Activated T-helper 17 cell treated with anti-CD3 and anti-CD28 coated beads, Interleukin-2, amount 50 U/mL, for 72 hours (primary cell): ENCODE measurements at regions not wholly inside any gene's neighbourhood (a gene's known extent, or its start where the extent isn't known, plus 50 kb on each side); places are given as distances from the start of the nearest gene placed in this dataset.

ENCODE experiments used
- ATAC-seq: fragments of 150-1000 bp; cut with Tn5 transposase; replicated peaks from 2 replicates; pipeline ENCODE4 v1.10.0; 2021; ENCODE audit warnings: mild to moderate bottlenecking, moderate library complexity
- H3K27ac Mint-ChIP-seq: one replicate; pipeline ENCODE4 v1.8.0; 2022; ENCODE audit warnings: mixed read lengths
- H3K27me3 Mint-ChIP-seq: one replicate; pipeline ENCODE4 v1.8.0; 2022; ENCODE audit warnings: mixed read lengths
- H3K36me3 Mint-ChIP-seq: one replicate; pipeline ENCODE4 v1.8.0; 2022; ENCODE audit warnings: low read depth, mild to moderate bottlenecking, mixed read lengths
- H3K4me1 Mint-ChIP-seq: one replicate; pipeline ENCODE4 v1.8.0; 2022; ENCODE audit warnings: mixed read lengths
- H3K4me3 Mint-ChIP-seq: one replicate; pipeline ENCODE4 v1.8.0; 2022; ENCODE audit warnings: mild to moderate bottlenecking, mixed read lengths
- H3K9me3 Mint-ChIP-seq: one replicate; pipeline ENCODE4 v1.8.0; 2022; ENCODE audit warnings: mixed read lengths

DNA sequence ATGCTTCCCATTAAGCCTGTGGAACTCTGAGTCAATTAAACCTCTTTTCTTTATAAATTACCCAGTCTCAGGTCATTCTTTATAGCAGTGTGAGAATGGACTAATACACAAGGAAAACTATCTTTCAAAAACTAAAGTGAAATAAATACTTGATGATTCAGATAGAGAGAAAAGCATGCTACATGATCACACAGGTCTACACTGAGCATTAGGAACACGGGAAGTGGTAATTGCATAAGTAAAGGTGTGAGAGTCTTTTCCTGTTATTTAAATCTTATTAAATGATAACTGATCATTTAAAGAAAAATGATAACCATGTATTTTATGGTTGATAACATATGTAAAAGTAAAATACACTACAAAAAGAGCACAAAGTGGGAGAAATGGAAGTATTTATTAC lies 812.0 kb upstream of the RAB6C start:
- ATAC-seq, result no peak
- Mint-ChIP-seq H3K4me3 (no peak overlapping the region), H3K9me3 (peaks cover 5% of the 10 kb centered on the region), H3K27ac (no peak overlapping the region), H3K36me3 (no peaks in the 10 kb centered on the region), H3K27me3 (no peaks in the 10 kb centered on the region), H3K4me1 (no peaks in the 10 kb centered on the region)

DNA sequence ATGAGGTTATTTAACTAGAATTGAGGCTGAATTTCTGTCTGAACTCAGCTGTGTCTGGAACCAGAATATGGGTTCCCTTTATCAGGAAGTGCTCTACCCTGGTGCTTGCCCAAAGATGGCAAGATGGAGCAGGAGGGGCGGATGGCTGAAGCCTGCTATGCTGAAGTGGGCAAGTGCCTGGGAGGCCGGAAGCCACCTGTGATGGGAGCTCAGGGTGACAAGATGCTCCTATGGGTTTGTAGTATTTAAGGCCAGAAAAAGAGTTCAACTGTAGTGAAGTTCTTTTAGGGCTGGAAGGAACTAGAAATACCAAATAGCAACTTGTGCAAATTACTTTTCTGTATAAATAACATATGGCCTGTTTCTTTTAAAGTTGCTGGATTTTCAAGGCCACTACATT lies 808.9 kb upstream of the RAB6C start:
- H3K4me3 Mint-ChIP-seq, result no peak overlapping the region
- ATAC-seq, result no peak
- H3K36me3 Mint-ChIP-seq, result no peaks in the 10 kb centered on the region
- no peaks in the 10 kb centered on the region for H3K4me1 Mint-ChIP-seq
- H3K27me3 Mint-ChIP-seq, result no peaks in the 10 kb centered on the region
- no peak overlapping the region for H3K27ac Mint-ChIP-seq
- H3K9me3 Mint-ChIP-seq, result peaks cover 5% of the 10 kb centered on the region

DNA sequence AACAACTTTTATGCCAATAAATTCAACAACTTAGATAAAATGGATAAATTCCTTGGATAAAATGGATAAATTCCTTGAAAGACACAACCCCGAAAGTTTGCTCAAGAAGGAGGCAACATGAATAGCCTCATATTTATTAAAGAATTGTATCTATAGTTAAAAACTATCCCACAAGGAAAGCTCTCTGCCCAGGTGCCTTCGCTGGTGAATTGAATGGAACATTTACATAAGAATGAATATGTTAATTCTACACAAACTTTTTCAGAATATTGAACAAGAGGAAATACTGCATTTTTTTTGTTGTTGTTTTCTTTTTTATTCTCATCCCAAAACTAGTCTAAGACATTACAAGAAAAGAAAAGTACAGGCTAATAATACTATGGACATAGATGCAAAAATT lies 805.3 kb upstream of the RAB6C start:
- H3K4me1 Mint-ChIP-seq, result no peaks in the 10 kb centered on the region
- ATAC-seq, result no peak
- peaks cover 3% of the 10 kb centered on the region for H3K9me3 Mint-ChIP-seq
- no peaks in the 10 kb centered on the region for H3K36me3 Mint-ChIP-seq
- H3K4me3 Mint-ChIP-seq, result no peak overlapping the region
- no peak overlapping the region for H3K27ac Mint-ChIP-seq
- H3K27me3 Mint-ChIP-seq, result no peaks in the 10 kb centered on the region

DNA sequence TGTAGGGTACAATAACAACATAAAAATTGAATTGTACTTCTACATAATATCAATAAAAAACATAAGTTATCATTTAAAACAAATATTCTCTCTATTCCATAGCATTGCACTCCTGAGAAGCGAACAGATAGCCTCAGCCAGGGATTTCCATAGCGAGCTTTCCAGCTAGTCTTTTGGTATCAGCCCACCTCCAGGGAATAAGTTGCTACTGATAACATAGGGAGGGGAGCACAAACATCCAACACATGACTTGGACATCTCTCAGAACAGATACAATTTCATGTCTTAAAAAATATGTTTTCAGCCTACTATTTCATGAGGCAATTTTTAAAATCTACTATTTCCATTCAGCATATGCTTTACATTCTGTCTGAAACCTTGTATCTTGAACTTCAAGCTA lies 804.4 kb upstream of the RAB6C start:
- no peak overlapping the region for H3K27ac Mint-ChIP-seq
- peaks cover 3% of the 10 kb centered on the region for H3K9me3 Mint-ChIP-seq

DNA sequence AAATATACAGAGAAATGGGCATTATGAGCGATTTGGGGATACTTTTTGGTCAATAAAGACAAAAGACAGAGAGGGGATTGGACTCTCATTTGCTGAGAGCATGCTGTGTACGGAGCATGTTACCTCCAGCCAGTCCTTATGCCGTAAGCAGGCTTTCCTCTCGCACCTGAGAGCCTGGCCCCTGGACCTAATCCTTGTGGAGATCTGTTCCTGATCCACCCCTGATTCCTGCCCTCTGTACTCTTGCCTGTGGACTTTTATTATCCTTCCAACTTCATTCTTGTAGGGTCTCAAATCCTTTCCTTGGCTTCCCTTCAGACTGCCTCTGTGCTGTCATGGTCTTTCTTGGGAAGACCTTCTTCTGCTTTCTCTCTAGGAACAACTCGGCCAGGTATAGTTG lies 803.1 kb upstream of the RAB6C start:
- H3K4me3 Mint-ChIP-seq, result no peak overlapping the region
- H3K27ac Mint-ChIP-seq, result no peak overlapping the region
- ATAC-seq, result no peak

More for the DNA sequence above, 804.4 kb upstream of the RAB6C start:
- no peaks in the 10 kb centered on the region for H3K4me1 Mint-ChIP-seq
- H3K4me3 Mint-ChIP-seq, result no peak overlapping the region
- H3K36me3 Mint-ChIP-seq, result no peaks in the 10 kb centered on the region
- ATAC-seq, result no peak
- H3K27me3 Mint-ChIP-seq, result no peaks in the 10 kb centered on the region

DNA sequence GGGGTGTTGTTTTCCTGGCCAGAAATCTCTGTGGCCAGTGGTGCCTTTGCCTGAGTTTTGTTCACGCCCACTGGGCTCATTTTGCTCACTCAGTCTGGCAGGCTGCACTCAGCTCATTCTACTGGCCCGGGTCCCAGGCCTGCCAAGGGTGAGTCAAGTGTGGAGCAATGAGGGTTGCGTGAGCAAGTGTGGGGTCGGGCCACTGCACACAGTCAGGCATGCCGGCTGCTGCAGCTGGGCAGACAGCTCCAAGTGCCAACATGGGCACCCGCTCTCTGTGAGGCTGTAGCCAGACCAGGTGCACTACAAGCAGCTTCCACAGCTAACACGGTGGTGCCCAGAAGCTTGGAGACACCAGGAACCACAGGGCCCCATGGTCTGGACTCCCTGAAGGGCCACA lies 801.1 kb upstream of the RAB6C start:
- ATAC-seq, result no peak

More for the DNA sequence above, 803.1 kb upstream of the RAB6C start:
- Mint-ChIP-seq H3K9me3 (peaks cover 3% of the 10 kb centered on the region), H3K36me3 (no peaks in the 10 kb centered on the region), H3K27me3 (no peaks in the 10 kb centered on the region), H3K4me1 (no peaks in the 10 kb centered on the region)

DNA sequence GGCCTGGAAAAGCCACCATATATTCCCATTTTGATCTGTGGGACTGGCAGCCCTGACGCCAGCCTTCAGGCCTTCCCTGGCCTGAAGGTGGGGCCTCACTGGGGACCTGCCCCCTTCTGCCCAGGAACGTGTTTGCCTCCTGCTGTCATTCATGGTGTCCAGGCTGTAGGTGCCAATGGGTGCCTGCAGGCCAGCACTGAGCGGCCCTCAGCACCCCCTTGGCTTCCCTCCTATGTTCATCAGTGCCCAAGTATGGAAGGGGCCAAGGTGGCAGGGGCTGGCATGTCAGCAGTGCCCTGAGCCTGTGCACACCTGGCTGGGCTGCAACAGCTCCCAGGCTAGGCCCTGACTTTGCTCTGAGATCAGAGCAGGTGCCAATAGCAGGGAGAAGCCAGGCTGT lies 800.3 kb upstream of the RAB6C start:
- Mint-ChIP-seq H3K4me3 (no peak overlapping the region), H3K36me3 (no peaks in the 10 kb centered on the region), H3K9me3 (peaks cover 3% of the 10 kb centered on the region), H3K27ac (no peak overlapping the region), H3K27me3 (no peaks in the 10 kb centered on the region), H3K4me1 (no peaks in the 10 kb centered on the region)
- ATAC-seq, result no peak

More for the DNA sequence above, 801.1 kb upstream of the RAB6C start:
- Mint-ChIP-seq H3K27ac (no peak overlapping the region), H3K27me3 (no peaks in the 10 kb centered on the region), H3K4me3 (no peak overlapping the region), H3K4me1 (no peaks in the 10 kb centered on the region), H3K36me3 (no peaks in the 10 kb centered on the region), H3K9me3 (peaks cover 3% of the 10 kb centered on the region)

DNA sequence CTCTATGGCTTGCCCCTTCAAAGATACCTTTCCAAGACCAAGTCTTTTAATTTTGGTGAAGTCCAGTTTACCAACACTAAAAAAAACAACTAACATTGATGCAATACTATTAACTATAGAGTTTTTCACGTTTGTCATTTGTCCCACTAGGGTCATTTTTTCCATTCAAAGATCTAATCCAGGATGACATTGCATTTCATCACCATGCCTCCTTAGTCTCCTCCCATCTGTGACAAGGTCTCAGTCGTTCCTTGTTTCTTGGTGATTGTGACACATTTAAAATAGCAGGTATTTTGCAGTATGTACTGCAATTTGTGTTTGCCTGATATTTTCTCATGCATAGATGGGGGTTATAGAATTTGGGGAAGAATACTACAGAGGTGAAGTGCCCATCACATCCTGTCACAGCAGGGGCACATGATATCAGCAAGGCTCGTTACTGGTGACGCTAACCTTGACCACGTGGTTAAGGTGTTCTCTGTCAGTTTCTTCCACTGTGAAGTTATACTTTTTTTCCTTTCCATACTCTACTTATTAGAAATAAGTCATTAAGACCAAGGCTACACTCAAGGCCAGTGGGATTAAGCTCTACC lies 799.2 kb upstream of the RAB6C start:
- H3K4me1 Mint-ChIP-seq, result no peaks in the 10 kb centered on the region
- H3K27ac Mint-ChIP-seq, result no peak overlapping the region
- no peaks in the 10 kb centered on the region for H3K27me3 Mint-ChIP-seq
- peaks cover 3% of the 10 kb centered on the region for H3K9me3 Mint-ChIP-seq
- ATAC-seq, result no peak
- no peak overlapping the region for H3K4me3 Mint-ChIP-seq
- H3K36me3 Mint-ChIP-seq, result no peaks in the 10 kb centered on the region

DNA sequence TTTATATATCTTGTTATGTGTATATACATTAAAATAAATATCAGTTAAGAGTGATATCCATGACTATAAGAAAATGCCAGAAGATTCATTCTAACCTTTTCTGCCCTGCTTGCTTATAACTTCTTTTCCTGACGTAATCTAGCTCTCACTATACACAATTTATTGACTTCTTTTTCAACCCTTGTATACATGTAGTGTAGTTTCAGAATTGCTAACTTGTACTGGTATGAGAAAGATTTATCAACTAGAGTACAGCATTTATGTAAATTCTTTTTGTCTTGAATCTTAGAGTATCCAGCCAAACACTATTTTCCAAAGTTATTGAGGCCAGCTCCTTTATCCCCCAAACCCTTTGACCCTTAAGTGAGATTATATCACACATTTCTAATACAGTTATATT lies 798.0 kb upstream of the RAB6C start:
- H3K36me3 Mint-ChIP-seq, result no peaks in the 10 kb centered on the region
- H3K4me3 Mint-ChIP-seq, result no peak overlapping the region
- no peak overlapping the region for H3K27ac Mint-ChIP-seq
- no peaks in the 10 kb centered on the region for H3K27me3 Mint-ChIP-seq
- no peak for ATAC-seq
- peaks cover 3% of the 10 kb centered on the region for H3K9me3 Mint-ChIP-seq
- H3K4me1 Mint-ChIP-seq, result no peaks in the 10 kb centered on the region

DNA sequence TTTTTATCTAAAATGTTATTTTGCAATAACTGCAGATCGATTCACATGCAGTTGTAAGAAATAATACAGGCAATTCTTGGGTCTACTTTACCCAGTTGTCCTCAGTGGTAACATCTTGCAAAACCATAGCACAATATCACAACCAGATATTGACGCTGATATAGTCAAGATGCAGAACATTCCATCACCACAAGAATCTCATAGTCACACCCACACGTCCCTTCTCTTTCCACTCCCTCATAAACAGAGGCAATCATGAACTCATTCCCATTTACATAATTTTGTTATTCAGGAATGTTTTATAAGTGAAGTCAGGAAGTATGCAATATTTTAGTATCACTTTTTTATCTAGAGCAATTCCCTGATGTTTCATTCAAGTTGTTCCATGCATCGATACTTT lies 797.5 kb upstream of the RAB6C start:
- Mint-ChIP-seq H3K4me1 (no peaks in the 10 kb centered on the region), H3K9me3 (no peaks in the 10 kb centered on the region), H3K36me3 (no peaks in the 10 kb centered on the region), H3K27ac (no peak overlapping the region), H3K27me3 (no peaks in the 10 kb centered on the region), H3K4me3 (no peak overlapping the region)
- no peak for ATAC-seq

DNA sequence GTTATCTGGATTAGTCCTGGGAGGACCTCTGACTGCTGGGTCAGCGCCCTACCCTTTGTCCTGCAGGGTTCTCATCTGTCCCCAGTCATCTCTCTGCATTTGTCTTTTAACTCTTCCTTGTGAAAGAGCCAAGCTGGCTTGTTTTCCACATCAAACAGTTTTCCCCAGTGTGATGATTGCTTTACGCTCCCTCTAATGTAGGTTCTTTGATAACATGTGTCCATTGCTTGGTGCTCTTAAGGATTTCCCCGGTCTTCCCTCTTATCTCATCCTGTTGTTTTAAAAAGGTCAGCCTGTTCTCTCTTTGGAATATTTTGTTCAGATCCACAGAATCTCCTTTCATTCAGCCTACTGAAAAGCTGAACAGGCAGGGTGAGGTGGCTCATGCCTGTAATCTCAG lies 792.1 kb upstream of the RAB6C start:
- Mint-ChIP-seq H3K27me3 (peaks cover 14% of the 10 kb centered on the region), H3K4me1 (no peaks in the 10 kb centered on the region)

DNA sequence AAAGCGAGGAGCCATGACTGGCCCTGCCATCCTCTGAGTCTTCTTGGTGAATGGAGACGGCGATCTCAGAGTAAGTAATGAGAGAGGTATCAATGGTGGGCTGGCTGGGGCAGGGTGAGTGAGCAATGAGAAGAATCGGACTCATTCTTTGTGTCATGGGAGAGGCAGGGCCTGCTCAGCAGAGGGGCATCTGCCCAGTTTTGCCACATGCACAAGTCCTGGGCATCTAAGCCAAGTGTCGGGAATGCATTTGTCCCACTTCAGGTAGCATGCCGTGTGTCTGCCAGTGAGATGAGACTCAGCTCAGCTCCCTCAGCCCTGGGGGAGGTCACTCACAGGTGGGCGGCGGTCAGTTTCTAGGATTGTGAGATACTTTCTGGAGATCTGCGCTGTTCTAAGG lies 791.0 kb upstream of the RAB6C start:
- Mint-ChIP-seq H3K9me3 (peaks cover 12% of the 10 kb centered on the region), H3K4me1 (no peaks in the 10 kb centered on the region)
- ATAC-seq, result no peak

More for the DNA sequence above, 792.1 kb upstream of the RAB6C start:
- Mint-ChIP-seq H3K9me3 (peaks cover 12% of the 10 kb centered on the region), H3K4me3 (no peak overlapping the region), H3K27ac (no peak overlapping the region), H3K36me3 (no peaks in the 10 kb centered on the region)
- no peak for ATAC-seq

DNA sequence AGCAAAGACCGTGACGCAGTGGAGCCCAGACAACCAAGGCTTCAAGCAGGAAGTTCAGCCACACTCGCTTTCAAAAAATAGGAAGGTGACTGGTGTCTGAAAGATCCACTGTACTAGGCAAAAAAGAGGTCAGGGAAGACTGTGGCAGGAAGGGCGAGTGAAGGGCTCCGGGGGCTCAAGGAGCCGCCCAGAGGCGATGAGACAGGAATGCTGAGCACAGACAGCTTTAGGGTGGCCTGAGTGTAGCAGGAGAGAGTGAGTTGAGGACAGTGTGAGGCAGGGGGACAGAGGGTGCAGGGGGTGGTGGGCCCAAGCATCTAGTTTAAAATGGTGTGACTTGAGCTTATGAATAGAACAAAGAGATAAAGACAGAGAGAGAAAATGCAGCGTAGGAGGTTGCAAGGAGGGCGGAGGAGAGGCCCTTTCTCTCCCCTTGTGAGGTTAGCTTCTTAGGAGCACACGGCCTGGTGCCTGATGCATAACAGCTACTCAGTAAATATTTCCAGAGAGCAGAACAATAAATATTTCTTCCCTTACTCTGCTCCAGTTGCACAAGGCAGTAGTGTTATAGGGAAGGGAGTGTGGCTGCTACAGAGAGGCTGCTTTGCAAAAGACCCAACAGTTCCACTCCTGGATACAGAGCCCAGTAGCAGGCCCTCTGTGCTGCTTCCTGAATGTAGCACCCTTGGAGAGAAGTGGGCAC lies 789.7 kb upstream of the RAB6C start:
- Mint-ChIP-seq H3K27ac (no peak overlapping the region), H3K36me3 (no peaks in the 10 kb centered on the region), H3K27me3 (peaks cover 14% of the 10 kb centered on the region), H3K4me3 (no peak overlapping the region), H3K9me3 (peaks cover 12% of the 10 kb centered on the region), H3K4me1 (no peaks in the 10 kb centered on the region)
- no peak for ATAC-seq

More for the DNA sequence above, 791.0 kb upstream of the RAB6C start:
- Mint-ChIP-seq H3K4me3 (no peak overlapping the region), H3K36me3 (no peaks in the 10 kb centered on the region), H3K27me3 (peaks cover 14% of the 10 kb centered on the region), H3K27ac (no peak overlapping the region)

DNA sequence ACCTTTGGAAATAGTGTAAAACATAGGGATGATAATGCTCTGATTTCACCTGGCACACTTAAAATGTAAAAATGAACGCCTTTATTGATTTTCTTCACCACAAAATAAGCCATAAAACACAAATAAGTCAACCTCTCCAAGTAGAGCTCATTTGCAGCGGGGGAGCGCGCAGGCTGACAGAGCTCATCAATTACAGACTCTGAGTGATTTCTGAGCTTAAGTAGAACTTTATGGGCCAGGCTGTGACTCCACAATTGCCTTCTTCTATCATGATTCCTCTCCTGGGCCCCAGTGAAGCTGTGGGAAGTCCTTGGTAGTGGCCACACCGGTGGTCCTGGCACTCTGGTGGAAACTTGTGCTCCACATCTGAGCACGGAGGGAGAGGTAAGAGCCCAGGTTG lies 789.0 kb upstream of the RAB6C start:
- Mint-ChIP-seq H3K27ac (no peak overlapping the region), H3K9me3 (peaks cover 12% of the 10 kb centered on the region), H3K27me3 (peaks cover 14% of the 10 kb centered on the region), H3K36me3 (no peaks in the 10 kb centered on the region), H3K4me3 (no peak overlapping the region), H3K4me1 (no peaks in the 10 kb centered on the region)
- ATAC-seq, result no peak

DNA sequence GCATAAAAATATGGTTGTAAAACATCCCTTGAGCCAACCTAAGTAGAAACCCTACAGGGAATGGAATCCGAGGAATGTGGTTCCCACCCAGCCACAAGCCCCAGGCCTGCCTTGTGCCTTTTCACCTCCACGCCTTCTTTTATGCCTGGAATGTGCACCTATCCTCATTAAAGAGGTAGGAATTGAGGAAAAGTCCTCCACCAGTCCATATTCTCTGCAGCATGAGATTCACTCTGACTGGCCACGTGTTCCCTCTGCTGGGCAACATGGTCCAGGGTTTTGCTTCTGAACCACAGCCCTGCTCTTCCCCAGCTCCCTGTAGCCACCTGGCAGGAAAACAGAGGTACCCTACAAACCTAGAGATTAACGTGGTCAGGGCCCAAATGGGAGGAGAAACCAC lies 787.9 kb upstream of the RAB6C start:
- no peak overlapping the region for H3K4me3 Mint-ChIP-seq
- no peaks in the 10 kb centered on the region for H3K36me3 Mint-ChIP-seq
- no peak overlapping the region for H3K27ac Mint-ChIP-seq
- ATAC-seq, result no peak
- H3K27me3 Mint-ChIP-seq, result peaks cover 14% of the 10 kb centered on the region
- H3K9me3 Mint-ChIP-seq, result peaks cover 12% of the 10 kb centered on the region
- H3K4me1 Mint-ChIP-seq, result no peaks in the 10 kb centered on the region
